Stimulated activated CD4-positive, alpha-beta T cell treated with anti-CD3 and anti-CD28 coated beads, Interleukin-1b, Interleukin-23, amount 100 ng/mL, for 48 hours (primary cell): ENCODE measurements at regions not wholly inside any gene's neighbourhood (a gene's known extent, or its start where the extent isn't known, plus 50 kb on each side); places are given as distances from the start of the nearest gene placed in this dataset.
"Not testable (repeated sequence)": the region's sequence is repeated elsewhere in the genome, so short reads cannot be mapped to it uniquely, and the experiment has no call there.

Experiments
- DNase-seq: peaks from one replicate; pipeline ENCODE4 v3.0.0-alpha.2; 2020

GRCh38 chr12:13435235-13435933, 238.9 kb downstream of the EMP1 start:
- no peak for DNase-seq

DNA sequence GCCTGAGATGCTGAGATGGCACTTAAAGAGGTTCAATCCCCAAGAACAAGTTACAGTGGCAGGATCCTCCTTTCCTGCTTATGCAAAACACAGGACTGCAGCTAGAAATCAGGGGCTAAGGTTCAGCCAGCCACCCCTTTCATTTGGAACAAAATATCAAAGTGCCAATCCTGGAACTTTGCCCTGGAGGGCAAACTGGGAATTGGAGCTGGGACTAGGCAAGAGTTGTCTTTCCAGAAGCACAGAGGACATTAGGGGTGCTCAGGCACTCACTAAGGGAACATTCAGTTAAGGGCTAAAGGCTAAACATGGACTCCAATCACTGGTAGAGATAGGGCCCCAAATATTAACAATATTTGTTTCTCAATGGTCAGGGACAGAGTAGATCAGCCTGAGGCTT, 237.2 kb downstream of the EMP1 start:
- no peak for DNase-seq

- no peak for DNase-seq
Measured at GRCh38 chr12:13431041-13431440, 234.5 kb downstream of the EMP1 start.

- DNase-seq, result no peak
Measured at GRCh38 chr12:13428538-13429265, 232.2 kb downstream of the EMP1 start.

- DNase-seq, result no peak
Measured at GRCh38 chr12:13425766-13426165, 229.2 kb downstream of the EMP1 start.

GRCh38 chr12:13422291-13422690, 225.8 kb downstream of the EMP1 start:
- no peak for DNase-seq

- DNase-seq, result no peak
Measured at GRCh38 chr12:13417516-13417915, 221.0 kb downstream of the EMP1 start.

DNA sequence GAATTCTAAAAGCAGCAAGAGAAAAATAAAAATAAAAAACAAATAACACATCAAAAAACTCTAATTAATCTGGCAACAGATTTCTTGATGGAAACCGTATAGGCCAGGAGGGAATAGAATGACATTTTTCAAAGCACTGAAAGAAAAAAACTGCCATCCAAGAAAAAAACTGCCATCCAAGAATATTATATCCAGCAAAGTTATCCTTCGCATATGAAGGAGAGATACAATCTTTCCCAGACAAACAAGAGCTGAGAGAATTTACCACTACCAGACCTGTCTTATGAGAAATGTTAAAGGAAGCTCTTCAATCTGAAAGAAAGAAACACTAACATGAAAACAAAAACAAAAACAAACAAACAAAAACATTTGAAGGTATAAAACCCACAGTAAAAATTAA, 214.8 kb downstream of the EMP1 start:
- no peak for DNase-seq

- DNase-seq, result no peak
Measured at GRCh38 chr12:13405961-13406703, 209.6 kb downstream of the EMP1 start.

- DNase-seq, result no peak
Measured at GRCh38 chr12:13404631-13405473, 208.3 kb downstream of the EMP1 start.

DNA sequence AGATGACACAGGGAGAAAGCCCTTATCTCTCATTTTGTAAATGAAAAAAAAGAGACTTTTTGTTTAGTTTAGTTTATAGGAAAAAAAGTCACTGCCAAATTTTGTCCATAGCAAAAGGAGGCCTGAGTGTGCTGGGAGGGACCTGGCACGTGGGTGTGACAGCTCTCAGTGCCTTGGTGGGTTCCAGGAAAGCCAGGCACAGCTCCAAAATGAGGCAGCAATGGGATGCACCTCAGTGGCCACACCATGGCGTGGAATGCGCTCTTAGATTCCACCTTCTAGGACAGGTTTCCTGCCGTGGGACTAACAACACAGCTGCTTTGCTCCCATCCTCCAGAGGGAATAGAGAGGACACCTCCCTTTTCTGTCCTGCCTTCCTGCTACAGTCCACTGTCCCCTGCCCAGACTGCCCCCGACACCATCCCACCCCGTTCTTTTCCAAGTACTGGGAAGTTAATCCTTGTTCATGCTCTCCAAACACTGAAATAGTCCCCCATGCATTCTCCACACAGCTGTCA, 207.6 kb downstream of the EMP1 start:
- DNase-seq, result no peak

DNA sequence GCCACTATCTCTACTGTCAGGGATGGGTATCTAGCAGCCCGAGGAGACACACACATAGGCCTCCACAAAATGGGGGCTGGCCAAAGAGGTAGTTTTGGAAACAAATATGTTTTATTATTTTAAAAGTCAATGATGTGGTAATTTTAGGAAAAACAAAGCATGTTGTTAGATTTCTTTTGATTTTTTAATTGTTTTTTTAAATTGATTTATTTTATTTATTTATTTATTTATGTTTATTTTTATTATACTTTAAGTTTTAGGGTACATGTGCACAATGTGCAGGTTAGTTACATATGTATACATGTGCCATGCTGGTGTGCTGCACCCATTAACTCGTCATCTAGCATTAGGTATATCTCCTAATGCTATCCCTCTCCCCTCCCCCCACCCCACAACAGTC, 194.8 kb downstream of the EMP1 start:
- DNase-seq, result not testable (repeated sequence)

DNA sequence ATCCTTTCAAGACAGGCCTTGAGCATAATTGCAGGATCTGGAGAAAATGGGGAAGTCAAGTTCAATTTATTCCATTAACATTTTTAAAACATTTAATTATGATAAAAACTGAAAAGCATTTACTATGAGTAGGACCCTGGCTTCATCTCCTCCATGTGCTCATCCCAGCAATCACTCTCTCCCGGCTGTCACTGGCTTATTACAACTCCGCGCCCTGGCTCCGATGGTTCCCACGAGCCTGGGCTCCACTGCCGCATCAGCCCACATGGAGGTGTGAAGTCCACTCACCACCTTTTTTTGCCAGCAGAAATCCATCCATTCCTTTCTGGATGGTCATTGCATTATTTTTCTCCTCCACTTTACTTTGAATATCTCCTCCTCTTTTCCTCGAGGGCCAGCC, 194.4 kb downstream of the EMP1 start:
- no peak for DNase-seq

DNA sequence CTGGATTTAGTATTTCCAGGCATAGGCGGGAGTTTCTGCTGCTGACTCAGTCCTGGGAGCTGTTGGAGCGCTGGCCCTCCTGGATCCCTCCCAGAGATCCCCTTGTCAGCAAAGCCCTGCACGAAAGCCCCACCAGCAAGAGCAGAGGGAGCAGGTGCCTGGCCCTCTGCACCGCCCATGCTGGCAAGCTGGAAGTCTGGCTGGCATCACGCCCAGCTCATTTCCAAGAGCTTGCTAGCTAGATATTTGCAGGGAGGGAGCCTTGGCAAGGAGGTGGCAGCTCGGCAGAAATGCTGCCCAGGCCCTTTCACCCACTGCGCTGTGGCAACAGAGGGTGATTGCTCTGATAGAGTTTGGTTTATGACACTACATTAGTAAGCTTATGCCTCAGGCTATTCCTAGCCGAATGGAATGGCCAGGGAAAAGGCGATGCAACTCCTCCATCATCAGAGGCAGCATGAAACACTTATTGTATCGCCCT, 193.9 kb downstream of the EMP1 start:
- DNase-seq, result no peak

GRCh38 chr12:13387101-13387500, 190.6 kb downstream of the EMP1 start:
- no peak for DNase-seq

- DNase-seq, result no peak
Measured at GRCh38 chr12:13386323-13387039, 190.0 kb downstream of the EMP1 start.

GRCh38 chr12:13383379-13383778, 186.9 kb downstream of the EMP1 start:
- no peak for DNase-seq

DNA sequence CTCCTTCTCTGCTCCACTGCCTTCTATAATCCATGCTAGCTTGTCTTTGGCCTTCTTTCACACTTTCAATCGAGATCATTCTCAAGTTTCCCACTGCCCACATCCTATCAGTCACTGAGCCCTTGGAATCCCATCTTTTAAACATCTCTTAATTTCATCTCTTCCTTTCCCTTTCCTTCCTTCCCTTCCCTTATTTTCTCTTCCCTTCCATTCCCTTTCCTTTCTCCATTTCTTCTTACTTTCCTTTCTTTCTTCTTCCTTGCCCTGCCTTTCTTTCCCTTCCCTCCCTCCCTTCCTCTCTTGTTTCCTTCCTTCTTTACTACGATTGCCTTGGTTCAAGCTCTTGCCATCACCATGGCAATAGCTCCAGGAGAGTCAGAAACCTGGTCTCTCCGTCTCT, 183.8 kb downstream of the EMP1 start:
- no peak for DNase-seq

GRCh38 chr12:13379531-13380188, 183.1 kb downstream of the EMP1 start:
- no peak for DNase-seq

DNA sequence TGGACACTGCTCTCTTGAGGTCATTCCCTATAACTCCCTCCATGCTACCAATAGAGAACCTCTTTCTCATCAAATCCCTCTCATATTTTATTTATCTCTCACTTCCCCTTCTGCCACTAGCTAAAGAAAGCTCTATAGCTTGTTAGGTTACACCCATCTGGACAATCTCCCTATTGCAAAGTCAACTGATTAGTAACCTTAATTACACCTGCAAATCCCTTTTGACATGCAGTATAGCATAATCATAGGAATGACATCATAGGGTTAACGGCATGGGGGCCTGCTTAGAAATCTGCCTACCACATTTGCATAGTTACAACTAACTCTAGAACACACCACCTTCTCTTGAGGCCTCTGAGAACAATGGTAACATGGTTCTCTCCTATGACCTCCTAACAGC, 181.2 kb downstream of the EMP1 start:
- no peak for DNase-seq

- DNase-seq, result no peak
Measured at GRCh38 chr12:13376610-13377373, 180.3 kb downstream of the EMP1 start.
